H1 (cell line): ENCODE measurements at regions not wholly inside any gene's neighbourhood (a gene's known extent, or its start where the extent isn't known, plus 50 kb on each side); places are given as distances from the start of the nearest gene placed in this dataset.

Experiments
- BACH1 ChIP-seq: IDR thresholded peaks from 2 replicates; pipeline ENCODE4 v1.6.1; 2012; ENCODE audit warnings: low read length, improper control_type of control experiment
- CBX8 ChIP-seq: fragments of 300-800, 300-1000 bp; sonication (generic); IDR thresholded peaks from 2 replicates; pipeline ENCODE4 v1.7.1; 2016; ENCODE audit warnings: low read depth, low read length, borderline replicate concordance
- CTCF ChIP-seq, 3 experiments: IDR thresholded peaks; 1 replicate in 2 of 3; 2 replicates in 1 of 3; pipeline versions ENCODE4 v1.5.1 to v1.6.1; 2011; ENCODE audit warnings: low read length in 3 of 3, mild to moderate bottlenecking in 3 of 3, inconsistent platforms in 2 of 3, low read depth in 1 of 3, moderate library complexity in 1 of 3; ENCODE audit not compliant: insufficient read depth in 1 of 3; ENCODE audit errors: control extremely low read depth in 1 of 3
- EGR1 ChIP-seq: IDR thresholded peaks from 2 replicates; pipeline ENCODE4 v1.6.1; 2011; ENCODE audit warnings: low read depth, low read length, borderline replicate concordance
- KDM1A ChIP-seq: fragments of 200-600, 300-600 bp; sonication (generic); IDR thresholded peaks from 2 replicates; pipeline ENCODE4 v1.7.1; 2016; ENCODE audit warnings: mild to moderate bottlenecking, low read length, borderline replicate concordance
- POLR2A ChIP-seq, 2 experiments: IDR thresholded peaks; 1 replicate in 1 of 2; 2 replicates in 1 of 2; pipeline ENCODE4 v1.6.1; 2011; ENCODE audit warnings: low read depth in 2 of 2, low read length in 2 of 2, mild to moderate bottlenecking in 2 of 2; ENCODE audit errors: control extremely low read depth in 1 of 2
- POLR2AphosphoS5 ChIP-seq: IDR thresholded peaks from 2 replicates; pipeline ENCODE4 v1.6.1; 2011; ENCODE audit warnings: low read depth, low read length
- RAD21 ChIP-seq, 2 experiments: IDR thresholded peaks in 1 of 2; conservative IDR thresholded peaks in 1 of 2; 2 replicates each; pipeline ENCODE4 v1.6.1; 2011; ENCODE audit warnings: low read depth in 2 of 2, low read length in 2 of 2, improper control_type of control experiment in 1 of 2, inconsistent platforms in 1 of 2, mild to moderate bottlenecking in 1 of 2, moderate library complexity in 1 of 2
- TAF1 ChIP-seq: IDR thresholded peaks from 2 replicates; pipeline ENCODE4 v1.6.1; 2011; ENCODE audit warnings: mild to moderate bottlenecking, low read depth, low read length
- USF2 ChIP-seq: IDR thresholded peaks from 2 replicates; pipeline ENCODE4 v1.6.1; 2011; ENCODE audit warnings: low read length, improper control_type of control experiment
- ZNF274 ChIP-seq: IDR thresholded peaks from 2 replicates; pipeline ENCODE4 v1.7.0; 2012; ENCODE audit warnings: low read length, borderline replicate concordance; ENCODE audit errors: extremely low read depth

DNA sequence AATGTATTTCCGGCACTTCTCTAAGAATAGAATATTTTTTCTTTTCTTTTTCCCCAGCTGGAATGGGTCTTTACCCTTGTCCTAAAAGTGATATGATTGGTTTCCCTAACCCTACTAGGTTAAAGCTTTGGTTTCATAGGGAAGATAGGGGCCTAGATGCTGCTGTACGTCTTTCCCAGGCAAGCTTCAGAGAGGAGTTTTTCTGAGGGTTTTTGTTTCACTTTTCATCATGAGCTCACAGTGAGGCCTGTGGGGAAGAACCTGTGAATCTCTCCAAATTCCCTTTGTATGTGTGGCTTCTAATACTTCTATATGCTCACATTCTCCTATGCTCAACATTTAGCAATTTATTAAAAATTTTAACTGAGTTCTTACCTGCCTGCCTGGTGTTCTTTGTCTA is 320.0 kb upstream of the PCDH18 start:
- no peak for TF ChIP-seq KDM1A
- no peak for TF ChIP-seq CTCF (IDR thresholded peaks at IDR 0.05; ENCODE audit: control extremely low read depth in 1 of 3, insufficient read depth in 1 of 3, low read depth in 1 of 3, low read length in 3 of 3)
- no peak for TF ChIP-seq TAF1
- TF ChIP-seq RAD21 (IDR thresholded peaks at IDR 0.05 in 1 of 2, conservative IDR thresholded peaks at IDR 0.05 in 1 of 2; ENCODE audit: low read depth in 2 of 2, low read length in 2 of 2) = no peak
- no peak for TF ChIP-seq BACH1
- no peak for TF ChIP-seq ZNF274
- no peak for TF ChIP-seq POLR2AphosphoS5
- no peak for TF ChIP-seq USF2
- no peak for TF ChIP-seq EGR1
- no peak for TF ChIP-seq POLR2A (IDR thresholded peaks at IDR 0.05; ENCODE audit: control extremely low read depth in 1 of 2, low read depth in 2 of 2, low read length in 2 of 2)
- no peak for TF ChIP-seq CBX8
